K562 (cell line): ENCODE measurements at regions not wholly inside any gene's neighbourhood (a gene's known extent, or its start where the extent isn't known, plus 50 kb on each side); places are given as distances from the start of the nearest gene placed in this dataset.

Experiments used
- ATAC-seq: fragments of 200-7000 bp; cut with Tn5 transposase; 3 replicates; pipeline ENCODE4 v1.9.1; 2020; ENCODE audit warnings: moderate library complexity
- BruUV-seq: library from RNA; stranded (reverse); fragments of 400-500 nt; replicated peaks from 2 replicates; lab custom pipeline; 2021; lab: Mats Ljungman, UMichigan
- CTCF ChIA-PET: fragments of 300-600 bp; formaldehyde crosslinking; extraction: SDS; loops from one replicate; lab custom pipeline; 2021; ENCODE audit warnings: low intra/inter-chr PET ratio; lab: Yijun Ruan, JAX
- POLR2A ChIA-PET: fragments of 300-600, 350-650 bp; sonication (Branson Sonifier 250); formaldehyde crosslinking; extraction: SDS; loops from one replicate; lab custom pipeline; 2021; ENCODE audit warnings: antibody characterized with exemption, inconsistent platforms; lab: Yijun Ruan, JAX
- DNase-seq, 4 experiments: peaks; one replicate each; pipeline versions ENCODE4 v3.0.0 to v3.0.0-alpha.2; 2011 to 2018; ENCODE audit warnings: low spot score in 3 of 4, mixed read lengths in 3 of 4; ENCODE audit errors: extremely low read depth in 1 of 4
- FAIRE-seq: peaks from 2 replicates; lab custom pipeline; 2011; peaks lifted over from hg19 to GRCh38; lab: Jason Lieb, UNC
- H2AFZ ChIP-seq: 2 replicates; pipeline ENCODE4 v1.6.0; 2011; ENCODE audit warnings: low read depth, low read length, control low read depth, inconsistent platforms
- H3K27ac ChIP-seq: fragments of 200-600 bp; 3 replicates; pipeline ENCODE4 v1.8.0; 2011; ENCODE audit warnings: low read depth, mild to moderate bottlenecking, control low read depth, inconsistent platforms, low read length, moderate library complexity, mixed read lengths; ENCODE audit errors: extremely low read depth
- H3K27me3 ChIP-seq, 2 experiments: fragments of 300-600 bp in 1 of 2; 2 replicates in 1 of 2; 3 replicates in 1 of 2; pipeline versions ENCODE4 v1.6.0 to v1.8.0; 2011; ENCODE audit warnings: inconsistent platforms in 2 of 2, low read length in 2 of 2, mild to moderate bottlenecking in 1 of 2, mixed read lengths in 1 of 2, moderate library complexity in 1 of 2; ENCODE audit not compliant: control insufficient read depth in 2 of 2, insufficient read depth in 2 of 2
- H3K36me3 ChIP-seq: fragments of 300-600 bp; 3 replicates; pipeline ENCODE4 v1.8.0; 2011; ENCODE audit warnings: mild to moderate bottlenecking, low read length, inconsistent platforms; ENCODE audit not compliant: control insufficient read depth, insufficient read depth
- H3K4me1 ChIP-seq, 2 experiments: fragments of 200-600 bp in 1 of 2; replicated peaks in 1 of 2; 2 replicates in 1 of 2; 3 replicates in 1 of 2; pipeline versions ENCODE4 v1.5.1 to v1.8.0; 2011; ENCODE audit warnings: inconsistent platforms in 2 of 2, low read length in 2 of 2, mild to moderate bottlenecking in 1 of 2, mixed read lengths in 1 of 2, moderate library complexity in 1 of 2; ENCODE audit not compliant: control insufficient read depth in 2 of 2, insufficient read depth in 2 of 2
- H3K4me2 ChIP-seq: 2 replicates; pipeline ENCODE4 v1.6.1; 2011; ENCODE audit warnings: low read length, control low read depth, inconsistent platforms, mixed read lengths; ENCODE audit not compliant: insufficient read depth
- H3K4me3 ChIP-seq: fragments of 200-600 bp; sonication (generic), shearing (Covaris generic); 2 replicates; pipeline ENCODE4 v1.5.1; 2016; ENCODE audit warnings: control low read depth, inconsistent platforms
- H3K79me2 ChIP-seq: fragments of 200-600 bp; 3 replicates; pipeline ENCODE4 v1.8.0; 2011; ENCODE audit warnings: low read length, inconsistent platforms; ENCODE audit not compliant: control insufficient read depth, insufficient read depth
- H3K9ac ChIP-seq, 2 experiments: 2 replicates each; pipeline versions ENCODE4 v1.6.0 to v1.6.1; 2011; ENCODE audit warnings: low read depth in 2 of 2, low read length in 2 of 2, control low read depth in 1 of 2, inconsistent platforms in 1 of 2, mild to moderate bottlenecking in 1 of 2, mixed read lengths in 1 of 2; ENCODE audit not compliant: insufficient read depth in 1 of 2
- H3K9me1 ChIP-seq: one replicate; pipeline ENCODE4 v1.6.0; 2011; ENCODE audit warnings: inconsistent platforms, mild to moderate bottlenecking, low read length, moderate library complexity; ENCODE audit not compliant: control insufficient read depth, insufficient read depth
- H3K9me3 ChIP-seq: replicated peaks from 2 replicates; pipeline ENCODE4 v1.5.1; 2011; ENCODE audit warnings: low read depth, low read length, inconsistent platforms; ENCODE audit not compliant: control insufficient read depth, insufficient read depth
- H4K20me1 ChIP-seq: replicated peaks from 2 replicates; pipeline ENCODE4 v1.6.1; 2011; ENCODE audit warnings: low read length, inconsistent platforms, mixed read lengths; ENCODE audit not compliant: control insufficient read depth, insufficient read depth
- FIP1L1 ChIP-seq: fragments of 200-400 bp; formaldehyde crosslinking; IDR thresholded peaks from 2 replicates; pipeline ENCODE4 v1.6.1; 2018; ENCODE audit warnings: mild to moderate bottlenecking, low read depth, low read length; ENCODE audit not compliant: poor library complexity, severe bottlenecking
- HDAC8 ChIP-seq: fragments of 450-650 bp; IDR thresholded peaks from 2 replicates; pipeline ENCODE4 v1.6.1; 2016; ENCODE audit warnings: mild to moderate bottlenecking, missing genetic modification characterization, moderate library complexity, missing compliant biosample characterization
- HNRNPK ChIP-seq: fragments of 200-400 bp; formaldehyde crosslinking; IDR thresholded peaks from one replicate; pipeline ENCODE4 v1.6.1; 2018; ENCODE audit warnings: mild to moderate bottlenecking, low read depth, low read length; ENCODE audit not compliant: poor library complexity, severe bottlenecking
- HSF4 ChIP-seq: fragments of 250-450 bp; sonication (Bioruptor Pico); IDR thresholded peaks from 2 replicates; pipeline ENCODE4 v2.1.2; 2022; ENCODE audit warnings: mild to moderate bottlenecking, moderate library complexity, borderline replicate concordance
- MAFF ChIP-seq: IDR thresholded peaks from 2 replicates; pipeline ENCODE4 v1.6.1; 2012; ENCODE audit warnings: low read length, improper control_type of control experiment
- NCOA2 ChIP-seq, 2 experiments: fragments of 450-650 bp; IDR thresholded peaks; 2 replicates each; pipeline ENCODE4 v1.6.1; 2018; ENCODE audit warnings: mild to moderate bottlenecking in 2 of 2, moderate library complexity in 1 of 2; ENCODE audit not compliant: partially characterized antibody in 2 of 2
- NFXL1 ChIP-seq: fragments of 450-650 bp; formaldehyde crosslinking; IDR thresholded peaks from 2 replicates; pipeline ENCODE4 v1.4.0; 2021; ENCODE audit warnings: mild to moderate bottlenecking
- NUFIP1 ChIP-seq: fragments of 450-650 bp; IDR thresholded peaks from 2 replicates; pipeline ENCODE4 v1.6.1; 2018; ENCODE audit not compliant: partially characterized antibody
- PTRF ChIP-seq: fragments of 450-650 bp; IDR thresholded peaks from 2 replicates; pipeline ENCODE4 v1.6.1; 2016; ENCODE audit warnings: mild to moderate bottlenecking, missing genetic modification characterization, missing compliant biosample characterization
- SRSF3 ChIP-seq: fragments of 200-400 bp; formaldehyde crosslinking; IDR thresholded peaks from 2 replicates; pipeline ENCODE4 v1.6.1; 2016; ENCODE audit warnings: mild to moderate bottlenecking, low read length, moderate library complexity; ENCODE audit not compliant: insufficient read depth
- THRAP3 ChIP-seq: fragments of 450-650 bp; IDR thresholded peaks from 2 replicates; pipeline ENCODE4 v1.6.1; 2016; ENCODE audit warnings: mild to moderate bottlenecking, inconsistent platforms, borderline replicate concordance
- ZBTB1 ChIP-seq: sonication (generic); formaldehyde crosslinking; IDR thresholded peaks from 2 replicates; pipeline ENCODE4 v1.8.1; 2023; ENCODE audit warnings: missing genetic modification reagents, low read depth, mild to moderate bottlenecking, borderline replicate concordance
- ZNF780A ChIP-seq: fragments of 250-450 bp; sonication (Bioruptor Pico); IDR thresholded peaks from 2 replicates; pipeline ENCODE4 v1.5.0; 2021; ENCODE audit warnings: mild to moderate bottlenecking
- WGBS: fragments of 100-300 bp; shearing (Covaris generic); methylation state at CpG from one replicate; pipeline ENCODE4 v1.1.6; 2016; ENCODE audit warnings: low coverage, mixed read lengths; ENCODE audit not compliant: insufficient coverage; ENCODE audit errors: missing lambda C conversion rate; 5-methylcytosine and 5-hydroxymethylcytosine counted together
- in situ Hi-C: fragments of 300-500 bp; cut with MboI; formaldehyde crosslinking; loops from 4 replicates; pipeline ENCODE4 v1.15.0; 2018; ENCODE audit warnings: inconsistent platforms, mixed read lengths
- intact Hi-C: fragments of 100-400 bp; cut with micrococcal nuclease; formaldehyde crosslinking; loops from 2 replicates; pipeline ENCODE4 v1.14.2; 2022
- TF ChIP-seq, protein P1 (sequence below): sonication (generic); IDR thresholded peaks from 2 replicates; pipeline ENCODE4 v1.6.1; 2016
- TF ChIP-seq, protein P2 (sequence below): fragments of 450-650 bp; formaldehyde crosslinking; IDR thresholded peaks from 2 replicates; pipeline ENCODE4 v1.4.0; 2020; ENCODE audit warnings: mild to moderate bottlenecking, moderate library complexity
- TF ChIP-seq, protein P3 (sequence below), 2 experiments: fragments of 450-650 bp in 1 of 2; sonication (generic) in 1 of 2; formaldehyde crosslinking in 1 of 2; IDR thresholded peaks in 1 of 2; conservative IDR thresholded peaks in 1 of 2; 2 replicates each; pipeline versions ENCODE4 v1.6.1 to v1.8.1; 2016 to 2023; ENCODE audit warnings: mild to moderate bottlenecking in 2 of 2, moderate library complexity in 2 of 2, inconsistent platforms in 1 of 2, missing genetic modification reagents in 1 of 2
- TF ChIP-seq, protein P4 (sequence below): fragments of 450-650 bp; conservative IDR thresholded peaks from 2 replicates; pipeline ENCODE4 v1.6.1; 2016; ENCODE audit warnings: missing genetic modification characterization, low read depth, mild to moderate bottlenecking, control low read depth, missing compliant biosample characterization

GRCh38 chr1:63710308-63710707, 63.5 kb upstream of the ROR1 start:
- DNase-seq (no peak), ATAC-seq (no peak), FAIRE-seq (peak; percentile 54)
- Histone ChIP-seq H4K20me1 (no peaks in the 10 kb centered on the region), H3K79me2 (no peaks in the 10 kb centered on the region), H3K9ac (no peak overlapping the region), H3K9me1 (no peaks in the 10 kb centered on the region), H3K27me3 (peaks cover 4 to 6% of the 10 kb centered on the region in 2 experiments; a peak in 2 of 5 replicates), H3K27ac (no peak overlapping the region), H3K4me3 (no peak overlapping the region), H3K4me1 (no peaks in the 10 kb centered on the region), H3K9me3 (no peaks in the 10 kb centered on the region), H2AFZ (no peak overlapping the region), H3K36me3 (no peaks in the 10 kb centered on the region), H3K4me2 (no peak overlapping the region)
- ChIA-PET POLR2A (no interaction called here), CTCF (no interaction called here)
- no TSS peak for BruUV-seq
- in situ Hi-C loops (no loop called here), intact Hi-C loops (no loop called here)
- TF ChIP-seq, protein P1, sequence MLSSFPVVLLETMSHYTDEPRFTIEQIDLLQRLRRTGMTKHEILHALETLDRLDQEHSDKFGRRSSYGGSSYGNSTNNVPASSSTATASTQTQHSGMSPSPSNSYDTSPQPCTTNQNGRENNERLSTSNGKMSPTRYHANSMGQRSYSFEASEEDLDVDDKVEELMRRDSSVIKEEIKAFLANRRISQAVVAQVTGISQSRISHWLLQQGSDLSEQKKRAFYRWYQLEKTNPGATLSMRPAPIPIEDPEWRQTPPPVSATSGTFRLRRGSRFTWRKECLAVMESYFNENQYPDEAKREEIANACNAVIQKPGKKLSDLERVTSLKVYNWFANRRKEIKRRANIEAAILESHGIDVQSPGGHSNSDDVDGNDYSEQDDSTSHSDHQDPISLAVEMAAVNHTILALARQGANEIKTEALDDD, result no peak
- TF ChIP-seq FIP1L1 (no peak), MAFF (no peak), HNRNPK (no peak), THRAP3 (no peak), PTRF (tag) (no peak), SRSF3 (no peak), NUFIP1 (no peak), HDAC8 (no peak), ZNF780A (CRISPR knock-in tag) (no peak), HSF4 (no peak), NCOA2 (IDR thresholded peaks at IDR 0.05; ENCODE audit: partially characterized antibody in 2 of 2) (no peak), ZBTB1 (CRISPR knock-in tag) (no peak), NFXL1 (CRISPR knock-in tag) (no peak)
- TF ChIP-seq, protein P2, sequence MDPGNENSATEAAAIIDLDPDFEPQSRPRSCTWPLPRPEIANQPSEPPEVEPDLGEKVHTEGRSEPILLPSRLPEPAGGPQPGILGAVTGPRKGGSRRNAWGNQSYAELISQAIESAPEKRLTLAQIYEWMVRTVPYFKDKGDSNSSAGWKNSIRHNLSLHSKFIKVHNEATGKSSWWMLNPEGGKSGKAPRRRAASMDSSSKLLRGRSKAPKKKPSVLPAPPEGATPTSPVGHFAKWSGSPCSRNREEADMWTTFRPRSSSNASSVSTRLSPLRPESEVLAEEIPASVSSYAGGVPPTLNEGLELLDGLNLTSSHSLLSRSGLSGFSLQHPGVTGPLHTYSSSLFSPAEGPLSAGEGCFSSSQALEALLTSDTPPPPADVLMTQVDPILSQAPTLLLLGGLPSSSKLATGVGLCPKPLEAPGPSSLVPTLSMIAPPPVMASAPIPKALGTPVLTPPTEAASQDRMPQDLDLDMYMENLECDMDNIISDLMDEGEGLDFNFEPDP, result no peak
- TF ChIP-seq, protein P3, sequence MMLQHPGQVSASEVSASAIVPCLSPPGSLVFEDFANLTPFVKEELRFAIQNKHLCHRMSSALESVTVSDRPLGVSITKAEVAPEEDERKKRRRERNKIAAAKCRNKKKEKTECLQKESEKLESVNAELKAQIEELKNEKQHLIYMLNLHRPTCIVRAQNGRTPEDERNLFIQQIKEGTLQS (IDR thresholded peaks at IDR 0.05), result no peak
- TF ChIP-seq, protein P3 (CRISPR knock-in tag; conservative IDR thresholded peaks at IDR 0.05), result no peak
- TF ChIP-seq, protein P4, sequence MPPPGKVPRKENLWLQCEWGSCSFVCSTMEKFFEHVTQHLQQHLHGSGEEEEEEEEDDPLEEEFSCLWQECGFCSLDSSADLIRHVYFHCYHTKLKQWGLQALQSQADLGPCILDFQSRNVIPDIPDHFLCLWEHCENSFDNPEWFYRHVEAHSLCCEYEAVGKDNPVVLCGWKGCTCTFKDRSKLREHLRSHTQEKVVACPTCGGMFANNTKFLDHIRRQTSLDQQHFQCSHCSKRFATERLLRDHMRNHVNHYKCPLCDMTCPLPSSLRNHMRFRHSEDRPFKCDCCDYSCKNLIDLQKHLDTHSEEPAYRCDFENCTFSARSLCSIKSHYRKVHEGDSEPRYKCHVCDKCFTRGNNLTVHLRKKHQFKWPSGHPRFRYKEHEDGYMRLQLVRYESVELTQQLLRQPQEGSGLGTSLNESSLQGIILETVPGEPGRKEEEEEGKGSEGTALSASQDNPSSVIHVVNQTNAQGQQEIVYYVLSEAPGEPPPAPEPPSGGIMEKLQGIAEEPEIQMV (tag), result no peak
- WGBS, result 3% methylated on average over 4 of the region's 4 CpGs
